ENCODE measurements at regions not wholly inside any gene's neighbourhood (a gene's known extent, or its start where the extent isn't known, plus 50 kb on each side); places are given as distances from the start of the nearest gene placed in this dataset.

GRCh38 chr17:79529661-79530081, 81.2 kb downstream of the RBFOX3 start:
- DNase-seq, result peak in 1 of 5 donors; percentile 71

GRCh38 chr17:79528592-79529125, 82.2 kb downstream of the RBFOX3 start:
- no peak for TF ChIP-seq CTCF (IDR thresholded peaks at IDR 0.05; ENCODE audit: borderline replicate concordance, extremely low read depth, insufficient read depth)
- Histone ChIP-seq H3K36me3 (ENCODE audit: control insufficient read depth in 2 of 3, insufficient read depth in 3 of 3, low read length in 3 of 3) (no peaks in the 10 kb centered on the region), H3K9ac (ENCODE audit: low read length in 3 of 3) (no peak overlapping the region), H3K4me3 (ENCODE audit: low read length in 3 of 3) (no peak overlapping the region), H3K27me3 (ENCODE audit: control insufficient read depth, insufficient read depth, low read length) (no peaks in the 10 kb centered on the region), H3K4me1 (ENCODE audit: control insufficient read depth in 2 of 3, insufficient read depth in 2 of 3, low read depth in 1 of 3, low read length in 3 of 3) (no peaks in the 10 kb centered on the region), H3K9me3 (ENCODE audit: control insufficient read depth in 2 of 3, insufficient read depth in 1 of 3, low read length in 3 of 3) (no peaks in the 10 kb centered on the region), H3K27ac (ENCODE audit: low read depth in 2 of 2, low read length in 2 of 2) (no peak overlapping the region)
- intact Hi-C loops (cut with DNase I), result no loop called here
- peak in 1 of 5 donors; percentile 29 for DNase-seq
- no peak for FAIRE-seq

More at GRCh38 chr17:79529661-79530081, 81.2 kb downstream of the RBFOX3 start:
- no peaks in the 10 kb centered on the region for H3K9me3 ChIP-seq (ENCODE audit: control insufficient read depth in 2 of 3, insufficient read depth in 1 of 3, low read length in 3 of 3)
- no peak overlapping the region for H3K27ac ChIP-seq (ENCODE audit: low read depth in 2 of 2, low read length in 2 of 2)
- no peak for FAIRE-seq
- no peaks in the 10 kb centered on the region for H3K27me3 ChIP-seq (ENCODE audit: control insufficient read depth, insufficient read depth, low read length)
- H3K4me3 ChIP-seq (ENCODE audit: low read length in 3 of 3), result no peak overlapping the region
- TF ChIP-seq CTCF (IDR thresholded peaks at IDR 0.05; ENCODE audit: borderline replicate concordance, extremely low read depth, insufficient read depth), result no peak
- intact Hi-C loops (cut with DNase I), result no loop called here
- H3K4me1 ChIP-seq (ENCODE audit: control insufficient read depth in 2 of 3, insufficient read depth in 2 of 3, low read depth in 1 of 3, low read length in 3 of 3), result no peaks in the 10 kb centered on the region
- no peak overlapping the region for H3K9ac ChIP-seq (ENCODE audit: low read length in 3 of 3)
- no peaks in the 10 kb centered on the region for H3K36me3 ChIP-seq (ENCODE audit: control insufficient read depth in 2 of 3, insufficient read depth in 3 of 3, low read length in 3 of 3)

DNA sequence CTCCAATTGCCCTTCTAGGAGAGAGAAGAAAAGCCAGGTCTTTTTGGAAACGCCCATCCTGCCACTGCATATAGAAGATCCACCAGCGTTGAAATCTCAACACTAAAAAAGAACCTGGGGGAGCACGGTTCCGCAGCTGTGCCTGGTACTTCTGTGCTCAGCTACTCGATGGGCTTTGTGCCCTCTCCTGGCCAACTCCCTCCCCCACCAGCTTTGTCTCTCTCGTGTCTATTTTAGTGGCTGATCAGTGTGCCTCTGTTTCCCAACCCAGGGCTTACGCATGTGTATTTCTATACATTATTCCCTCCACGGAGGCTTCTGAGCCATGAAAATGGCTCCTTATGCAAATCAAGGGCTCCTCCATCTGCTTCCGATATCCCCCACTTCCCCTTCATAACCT, 83.5 kb downstream of the RBFOX3 start:
- H3K4me3 ChIP-seq (ENCODE audit: low read length in 3 of 3), result no peak overlapping the region
- H3K4me1 ChIP-seq (ENCODE audit: control insufficient read depth in 2 of 3, insufficient read depth in 2 of 3, low read depth in 1 of 3, low read length in 3 of 3), result no peaks in the 10 kb centered on the region
- no peaks in the 10 kb centered on the region for H3K36me3 ChIP-seq (ENCODE audit: control insufficient read depth in 2 of 3, insufficient read depth in 3 of 3, low read length in 3 of 3)
- no peak for FAIRE-seq
- no peak overlapping the region for H3K9ac ChIP-seq (ENCODE audit: low read length in 3 of 3)
- H3K27me3 ChIP-seq (ENCODE audit: control insufficient read depth, insufficient read depth, low read length), result no peaks in the 10 kb centered on the region
- DNase-seq, result no peak
- TF ChIP-seq CTCF (IDR thresholded peaks at IDR 0.05; ENCODE audit: borderline replicate concordance, extremely low read depth, insufficient read depth), result no peak
- no peaks in the 10 kb centered on the region for H3K9me3 ChIP-seq (ENCODE audit: control insufficient read depth in 2 of 3, insufficient read depth in 1 of 3, low read length in 3 of 3)
- intact Hi-C loops (cut with DNase I), result no loop called here
- H3K27ac ChIP-seq (ENCODE audit: low read depth in 2 of 2, low read length in 2 of 2), result no peak overlapping the region

All from kidney (tissue), 13 donors.